GM18505 (cell line): ENCODE measurements at regions not wholly inside any gene's neighbourhood (a gene's known extent, or its start where the extent isn't known, plus 50 kb on each side); places are given as distances from the start of the nearest gene placed in this dataset.
"Not testable (repeated sequence)": the region's sequence is repeated elsewhere in the genome, so short reads cannot be mapped to it uniquely, and the experiment has no call there.

ENCODE experiments used
- ATAC-seq: cut with Tn5 transposase; IDR thresholded peaks from one replicate; pipeline ENCODE4 v1.9.1; 2021; ENCODE audit not compliant: unreplicated experiment
- POLR2A ChIP-seq: IDR thresholded peaks from 4 replicates; pipeline ENCODE4 v1.6.1; 2011; ENCODE audit warnings: borderline replicate concordance; ENCODE audit not compliant: insufficient read depth, insufficient read length; ENCODE audit errors: extremely low read depth

GRCh38 chr3:176362191-176362731 lies 835.0 kb downstream of the TBL1XR1 start:
- no peak for TF ChIP-seq POLR2A
- no peak for ATAC-seq

GRCh38 chr3:176359211-176359610 lies 838.1 kb downstream of the TBL1XR1 start:
- no peak for TF ChIP-seq POLR2A
- ATAC-seq, result no peak

GRCh38 chr3:176357891-176358290 lies 839.4 kb downstream of the TBL1XR1 start:
- no peak for TF ChIP-seq POLR2A
- no peak for ATAC-seq

- ATAC-seq, result no peak
- TF ChIP-seq POLR2A, result no peak
Observed at GRCh38 chr3:176354843-176355242, 842.4 kb downstream of the TBL1XR1 start.

- TF ChIP-seq POLR2A, result no peak
- ATAC-seq, result no peak
Observed at GRCh38 chr3:176352716-176353334, 844.5 kb downstream of the TBL1XR1 start.

GRCh38 chr3:176351408-176351807 lies 845.9 kb downstream of the TBL1XR1 start:
- no peak for ATAC-seq
- no peak for TF ChIP-seq POLR2A

GRCh38 chr3:176349706-176350105 lies 847.6 kb downstream of the TBL1XR1 start:
- no peak for ATAC-seq
- TF ChIP-seq POLR2A, result no peak

GRCh38 chr3:176347424-176348146 lies 849.7 kb downstream of the TBL1XR1 start:
- no peak for ATAC-seq
- TF ChIP-seq POLR2A, result no peak

- no peak for TF ChIP-seq POLR2A
- ATAC-seq, result no peak
Observed at GRCh38 chr3:176341963-176342362, 855.3 kb downstream of the TBL1XR1 start.

- TF ChIP-seq POLR2A, result no peak
- no peak for ATAC-seq
Observed at GRCh38 chr3:176328666-176329065, 868.6 kb downstream of the TBL1XR1 start.

GRCh38 chr3:176328198-176328597 lies 869.1 kb downstream of the TBL1XR1 start:
- TF ChIP-seq POLR2A, result no peak

GRCh38 chr3:176326894-176327490 lies 870.3 kb downstream of the TBL1XR1 start:
- ATAC-seq, result not testable (repeated sequence)

More at GRCh38 chr3:176328198-176328597, 869.1 kb downstream of the TBL1XR1 start:
- no peak for ATAC-seq

GRCh38 chr3:176321532-176321931 lies 875.8 kb downstream of the TBL1XR1 start:
- not testable (repeated sequence) for ATAC-seq

- ATAC-seq, result no peak
- no peak for TF ChIP-seq POLR2A
Observed at GRCh38 chr3:176321099-176321498, 876.2 kb downstream of the TBL1XR1 start.
